GM19455 (cell line): ENCODE measurements at regions not wholly inside any gene's neighbourhood (a gene's known extent, or its start where the extent isn't known, plus 50 kb on each side); places are given as distances from the start of the nearest gene placed in this dataset.

Experiments
- ATAC-seq: cut with Tn5 transposase; IDR thresholded peaks from one replicate; pipeline ENCODE4 v1.9.1; 2021; ENCODE audit not compliant: unreplicated experiment

DNA sequence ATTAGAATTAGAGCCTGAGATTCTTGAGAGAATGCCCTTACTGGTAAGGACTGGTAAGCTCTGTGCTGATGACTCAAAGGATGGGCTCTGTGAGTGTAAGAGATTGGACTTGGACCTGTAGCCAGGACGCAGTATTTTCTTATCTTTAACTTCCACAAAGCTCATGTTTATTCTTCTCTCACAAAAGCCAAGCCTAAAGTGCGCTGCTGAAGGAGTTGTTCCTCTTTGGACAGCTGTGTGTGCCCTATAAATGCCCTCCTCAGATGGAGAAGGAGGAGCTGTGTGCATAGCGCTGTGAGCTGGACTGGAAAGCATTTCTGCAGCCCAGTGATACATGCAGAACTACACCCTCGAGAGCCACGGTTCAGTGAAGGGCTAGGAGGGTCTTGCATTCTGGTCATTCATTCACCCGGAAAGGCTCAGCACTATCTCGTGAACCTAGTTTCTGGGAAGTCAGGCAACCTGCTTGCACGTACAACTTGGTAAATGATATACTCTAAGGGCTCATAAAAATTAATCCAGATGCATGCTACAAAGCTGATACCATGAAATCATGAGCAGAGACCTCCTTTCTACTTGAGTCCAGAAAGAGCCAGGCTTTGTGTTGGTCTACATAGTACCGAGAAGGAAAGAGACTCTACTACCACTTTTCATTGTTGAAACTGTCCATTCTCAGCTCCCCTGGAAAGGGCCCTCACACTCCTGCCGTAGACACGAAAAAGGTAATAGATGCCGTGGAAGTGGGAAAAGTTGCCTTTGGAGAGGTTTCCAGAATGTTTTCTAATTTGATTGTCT lies 103.0 kb upstream of the TBL1XR1 start:
- no peak for ATAC-seq

DNA sequence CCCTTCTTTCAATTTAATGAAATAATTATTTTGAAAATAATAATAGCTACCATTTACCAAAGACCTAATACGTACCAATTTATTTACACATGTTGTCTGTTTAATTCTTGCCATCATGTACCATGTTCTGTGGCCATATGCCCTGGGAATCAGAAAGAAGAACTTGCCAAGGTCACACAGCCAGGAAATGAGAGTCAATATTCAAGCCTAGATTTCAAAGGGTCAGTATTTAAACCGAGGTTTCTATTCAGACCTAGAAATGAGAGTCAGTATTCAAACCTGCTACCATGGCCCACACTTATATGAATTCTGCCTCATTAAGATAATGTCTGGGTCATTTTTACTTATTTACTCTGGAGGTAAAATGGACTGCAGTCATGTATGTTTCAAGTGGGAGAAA lies 103.6 kb upstream of the TBL1XR1 start:
- ATAC-seq: no peak

DNA sequence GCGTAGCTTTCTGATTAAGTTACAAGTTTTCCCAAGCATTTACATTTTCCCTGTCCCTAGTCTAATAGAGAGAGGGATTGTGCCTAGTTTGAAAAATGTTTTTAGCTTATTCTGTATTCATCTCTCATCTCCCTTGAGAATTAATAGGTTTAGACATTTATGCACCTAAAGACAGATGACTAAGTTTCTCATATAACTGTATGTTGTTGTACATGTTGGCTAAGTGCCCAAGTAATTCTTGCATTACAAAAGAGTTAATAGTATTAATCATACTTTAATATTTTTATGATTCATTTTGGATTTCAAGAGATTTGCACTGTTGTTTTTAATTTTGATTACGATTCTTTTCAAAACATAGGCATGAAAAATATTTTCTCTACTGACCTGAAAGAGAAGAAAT lies 109.0 kb upstream of the TBL1XR1 start:
- no peak for ATAC-seq

DNA sequence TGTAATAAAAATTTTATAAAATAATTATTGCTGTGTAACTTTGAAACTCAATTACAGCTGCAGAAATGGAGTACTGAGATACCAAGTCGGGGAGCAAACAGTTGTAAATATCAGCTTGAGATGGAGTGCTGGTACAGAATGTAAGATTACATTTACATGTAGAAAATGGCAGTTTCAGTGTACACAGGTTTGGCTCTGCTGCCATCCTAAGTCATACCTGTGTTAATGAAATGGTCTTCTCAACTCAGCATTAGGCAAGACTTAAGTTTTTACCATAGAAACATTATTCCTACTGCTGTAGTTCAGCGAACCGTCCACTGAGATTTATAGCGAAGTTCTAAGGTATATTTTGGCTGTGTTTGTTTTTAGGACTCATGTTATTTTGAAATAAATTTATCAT lies 110.1 kb upstream of the TBL1XR1 start:
- ATAC-seq: no peak

DNA sequence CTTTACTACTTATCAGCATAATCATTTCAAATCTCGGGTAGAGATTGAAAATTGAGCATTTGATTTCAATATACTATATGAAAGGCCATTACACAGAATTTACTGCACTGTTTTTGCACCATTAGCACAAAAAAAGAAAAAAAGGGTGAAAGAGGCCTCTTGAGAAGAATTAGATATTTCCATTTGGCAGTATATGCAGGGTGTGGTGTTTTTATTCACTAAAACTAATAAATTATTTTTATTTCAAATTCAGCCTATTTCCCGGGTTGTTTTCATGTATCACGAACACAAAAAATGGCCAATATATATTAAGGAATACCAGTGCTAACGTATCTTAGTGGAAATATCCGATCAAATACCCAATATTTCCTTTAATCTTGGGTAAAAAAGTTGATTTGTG lies 110.5 kb upstream of the TBL1XR1 start:
- no peak for ATAC-seq

DNA sequence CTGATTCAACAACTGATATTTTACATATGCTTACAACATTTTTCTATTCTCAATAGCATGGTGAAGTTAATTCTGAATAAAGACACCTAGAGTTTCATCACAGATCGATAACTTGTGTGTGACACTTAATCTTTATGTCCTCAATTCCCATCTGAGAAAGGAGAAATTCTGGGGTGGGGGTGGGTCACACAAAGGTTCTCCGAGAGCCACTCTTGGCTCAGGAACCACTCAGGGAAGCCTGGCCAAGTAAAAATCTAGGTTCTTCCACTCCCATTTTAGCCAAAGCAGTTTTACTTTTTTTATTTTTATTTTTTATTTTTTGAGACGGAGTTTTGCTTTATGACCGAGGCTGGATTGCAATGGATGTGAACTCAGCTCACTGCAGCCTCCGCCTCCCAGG lies 111.0 kb upstream of the TBL1XR1 start:
- ATAC-seq: no peak

DNA sequence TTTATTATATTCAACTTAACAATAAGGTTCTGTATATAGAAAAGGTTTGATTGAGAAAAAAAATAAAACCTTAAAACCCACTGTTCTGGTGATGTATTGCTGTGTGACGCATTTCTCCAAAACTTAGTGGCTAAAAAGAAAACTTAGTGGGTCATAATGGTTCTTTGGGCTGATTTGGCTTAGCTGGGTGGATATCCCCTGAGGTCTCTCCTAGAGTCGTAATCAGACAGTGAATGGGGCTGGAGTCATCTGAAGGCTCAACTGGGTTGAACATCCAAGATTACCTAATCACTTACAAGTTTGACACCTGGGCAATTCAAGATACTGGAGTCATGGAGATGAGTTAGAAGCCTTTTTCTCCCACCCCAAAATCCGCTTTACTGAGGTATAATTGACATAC lies 111.6 kb upstream of the TBL1XR1 start:
- ATAC-seq: no peak

DNA sequence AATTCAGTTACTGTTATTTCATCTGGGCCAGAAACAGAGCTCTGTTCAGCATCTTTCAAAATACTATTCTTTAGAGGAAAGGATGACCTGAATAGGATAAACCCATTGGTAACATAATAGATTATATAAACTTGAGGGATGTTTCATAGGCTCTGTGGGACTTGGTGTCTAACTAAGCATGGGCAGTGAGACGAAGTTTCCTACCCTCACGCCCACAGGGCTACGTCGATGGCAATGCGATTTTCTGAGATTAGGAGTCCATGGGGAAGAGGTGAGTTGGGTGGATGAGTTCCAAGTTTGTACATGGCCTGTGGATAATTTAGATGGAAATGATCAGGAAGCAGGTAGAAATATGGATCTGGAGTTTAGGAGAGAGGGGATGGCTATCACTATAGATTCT lies 115.2 kb upstream of the TBL1XR1 start:
- no peak for ATAC-seq

DNA sequence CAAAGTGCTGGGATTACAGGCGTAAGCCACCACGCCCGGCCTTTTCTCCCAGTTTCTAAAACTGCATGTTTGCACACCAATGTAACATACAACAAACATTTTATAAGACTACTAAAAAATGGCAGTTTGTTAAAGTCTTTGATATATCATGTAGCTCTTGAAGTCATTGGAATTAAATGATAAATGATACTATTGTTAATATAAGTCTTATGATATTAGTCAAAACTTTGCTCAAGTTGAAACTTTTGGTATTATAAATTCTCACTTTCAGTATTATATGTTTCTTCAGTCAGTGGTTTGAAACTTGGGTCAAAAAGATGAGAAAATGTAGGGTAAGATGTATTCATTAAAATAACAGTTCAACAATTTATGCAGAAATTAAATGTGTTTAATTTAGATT lies 117.6 kb upstream of the TBL1XR1 start:
- ATAC-seq: no peak

DNA sequence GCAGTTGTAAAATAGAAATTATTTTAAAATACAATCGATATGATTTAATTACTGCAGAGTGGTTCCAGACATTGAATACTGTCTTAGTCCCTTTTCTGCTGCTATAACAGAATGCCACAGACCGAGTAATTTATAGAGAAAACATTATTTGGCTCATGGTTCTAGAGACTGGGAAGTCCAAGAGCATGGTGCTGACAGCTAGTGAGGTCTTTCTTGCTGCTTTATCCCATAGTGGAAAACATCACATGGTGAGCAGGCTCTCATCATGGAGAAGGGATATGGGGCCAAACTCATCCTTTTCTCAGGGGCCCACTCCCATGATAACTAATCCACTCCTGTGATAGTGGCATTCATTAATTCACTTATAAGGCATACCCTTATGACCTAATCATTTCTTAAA lies 120.0 kb upstream of the TBL1XR1 start:
- no peak for ATAC-seq

DNA sequence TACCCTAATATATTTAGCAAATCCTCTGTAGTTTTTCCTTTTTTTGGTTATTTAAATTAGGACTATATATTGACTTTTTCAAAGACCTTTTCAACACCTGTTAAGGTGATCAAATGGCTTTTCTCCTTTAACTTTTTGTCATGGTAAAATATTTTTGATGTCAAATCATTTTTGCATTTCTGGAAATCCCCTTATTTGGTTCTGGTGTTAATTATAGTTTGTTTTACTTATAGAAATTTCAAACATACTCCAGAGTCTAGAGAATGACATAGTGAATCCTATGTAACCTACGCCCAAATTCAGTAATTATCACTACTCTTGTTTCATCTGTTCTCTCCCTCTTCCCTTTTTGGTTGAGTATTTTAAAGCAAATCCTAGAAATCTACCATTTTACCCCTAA lies 121.3 kb upstream of the TBL1XR1 start:
- no peak for ATAC-seq

DNA sequence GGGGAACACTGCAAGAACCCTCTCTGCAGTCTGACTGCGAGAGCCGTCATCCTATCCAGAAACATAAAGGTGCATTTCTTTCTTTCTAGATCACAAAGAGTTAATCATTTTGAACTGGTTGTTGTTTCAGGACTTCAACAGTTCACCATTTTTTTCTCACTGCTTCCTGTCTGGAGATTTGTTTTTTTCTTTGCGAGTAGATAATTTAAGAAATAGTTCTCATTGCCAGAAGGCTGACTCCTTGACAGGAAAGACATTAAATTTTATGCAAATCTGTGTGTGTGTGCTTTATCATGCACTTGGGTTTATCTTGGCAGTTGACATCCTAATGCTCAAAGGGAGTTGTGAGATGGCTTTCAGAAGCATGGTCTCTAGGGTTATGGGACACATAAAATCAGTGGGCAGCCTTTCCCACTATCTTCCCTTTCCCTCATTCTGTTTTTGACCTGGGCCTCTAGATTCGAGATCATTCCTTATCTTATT lies 123.5 kb upstream of the TBL1XR1 start:
- ATAC-seq: no peak

DNA sequence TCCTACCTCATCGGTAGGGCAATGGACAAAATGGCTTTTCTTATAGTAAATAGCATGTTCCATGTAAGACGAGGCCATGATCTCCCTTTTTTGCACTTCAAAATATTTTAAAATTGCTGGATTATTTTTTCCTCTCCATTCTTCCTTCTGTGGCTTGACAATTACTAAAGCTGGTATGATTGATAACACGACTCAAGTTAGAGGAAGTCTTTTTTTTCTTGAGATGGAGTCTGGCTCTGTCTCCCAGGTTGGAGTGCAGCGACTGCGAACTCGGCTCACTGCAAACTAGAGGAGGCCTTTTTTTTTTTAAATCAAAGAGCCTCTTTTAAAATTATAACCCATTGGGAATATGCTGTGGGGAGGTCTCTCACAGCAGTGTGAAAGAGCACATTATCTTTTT lies 124.5 kb upstream of the TBL1XR1 start:
- no peak for ATAC-seq

DNA sequence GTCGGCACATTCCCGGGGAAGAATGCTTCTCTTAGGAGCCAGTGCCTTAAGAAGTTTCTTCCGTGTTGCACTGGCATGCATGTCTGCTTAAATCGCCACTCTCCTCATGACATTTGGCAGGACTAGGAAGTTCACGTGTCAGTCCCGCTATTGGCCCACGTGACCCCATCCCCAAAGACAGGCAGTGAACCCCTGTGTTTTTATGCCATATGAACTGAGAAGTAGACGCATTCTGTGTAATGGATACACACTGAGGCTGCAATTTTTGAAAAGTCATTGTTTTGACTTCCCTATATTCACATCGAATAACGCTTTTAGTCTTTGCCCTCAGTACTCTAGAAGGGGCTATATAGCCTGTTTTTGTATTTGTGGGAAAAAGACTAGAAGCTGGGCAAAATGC lies 125.6 kb upstream of the TBL1XR1 start:
- no peak for ATAC-seq

DNA sequence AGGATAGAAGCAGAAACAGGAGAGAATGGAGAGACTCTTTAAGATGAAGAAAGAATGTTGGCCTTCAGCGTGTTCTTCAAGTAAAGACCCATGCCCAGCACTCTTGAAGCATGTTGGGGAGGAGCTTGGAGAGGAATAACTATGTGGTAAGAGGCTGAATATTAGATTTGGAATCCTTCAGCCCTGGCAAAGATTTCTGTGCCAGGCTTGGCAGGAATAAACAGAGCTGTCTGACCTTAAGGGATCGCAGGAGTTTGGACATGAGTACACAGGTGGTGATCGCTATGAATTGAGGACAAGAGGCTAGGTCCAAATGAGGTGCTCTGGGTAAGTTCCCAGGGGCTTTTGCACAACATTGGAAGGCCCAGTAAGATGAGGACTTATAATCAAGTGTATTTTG lies 132.6 kb upstream of the TBL1XR1 start:
- ATAC-seq: no peak

DNA sequence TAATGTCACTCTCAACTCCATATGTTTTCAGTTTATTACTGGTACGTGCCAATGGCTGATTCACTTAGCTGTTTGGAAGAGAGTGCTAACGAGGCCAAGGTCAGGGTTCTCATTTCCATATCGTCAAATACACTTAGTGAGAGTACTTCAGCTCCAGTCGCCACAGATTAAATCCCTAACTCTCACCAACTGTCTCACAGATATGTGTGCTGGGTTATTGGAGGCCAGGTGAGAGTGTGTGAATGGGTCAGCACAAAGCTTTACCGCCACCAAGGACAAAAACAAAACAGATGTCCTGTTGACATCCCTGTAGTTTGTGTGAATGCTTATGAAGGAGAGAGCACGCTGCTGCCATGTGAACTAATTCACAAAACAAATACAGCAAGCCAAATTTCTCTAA lies 133.5 kb upstream of the TBL1XR1 start:
- no peak for ATAC-seq

DNA sequence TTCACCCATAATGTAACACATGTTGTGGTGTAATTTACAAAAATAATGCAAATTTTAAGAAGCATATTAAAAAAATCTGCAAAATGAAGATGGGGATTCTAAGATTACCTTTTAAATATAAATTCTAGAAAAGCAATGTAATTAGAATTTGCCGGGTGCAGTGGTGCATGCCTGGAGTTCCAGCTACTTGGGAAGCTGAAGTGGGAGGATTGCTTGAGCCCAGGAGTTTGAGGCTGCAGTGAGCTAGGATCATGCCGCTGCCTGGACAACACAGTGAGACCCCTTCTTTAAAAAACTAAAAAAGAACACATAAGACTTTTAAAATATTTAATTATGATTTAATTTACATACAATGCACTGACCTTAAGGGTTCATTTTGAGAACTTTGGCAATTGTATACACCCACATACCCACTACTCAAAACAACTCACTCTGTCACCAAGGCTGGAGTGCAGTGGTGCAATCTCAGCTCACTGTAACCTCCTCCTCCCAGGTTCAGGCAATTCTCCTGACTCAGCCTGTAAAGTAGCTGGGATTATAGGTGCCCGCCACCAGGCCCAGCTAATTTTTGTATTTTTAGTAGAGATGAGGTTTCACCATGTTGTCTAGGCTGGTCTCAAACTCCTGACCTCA lies 134.0 kb upstream of the TBL1XR1 start:
- ATAC-seq: no peak

DNA sequence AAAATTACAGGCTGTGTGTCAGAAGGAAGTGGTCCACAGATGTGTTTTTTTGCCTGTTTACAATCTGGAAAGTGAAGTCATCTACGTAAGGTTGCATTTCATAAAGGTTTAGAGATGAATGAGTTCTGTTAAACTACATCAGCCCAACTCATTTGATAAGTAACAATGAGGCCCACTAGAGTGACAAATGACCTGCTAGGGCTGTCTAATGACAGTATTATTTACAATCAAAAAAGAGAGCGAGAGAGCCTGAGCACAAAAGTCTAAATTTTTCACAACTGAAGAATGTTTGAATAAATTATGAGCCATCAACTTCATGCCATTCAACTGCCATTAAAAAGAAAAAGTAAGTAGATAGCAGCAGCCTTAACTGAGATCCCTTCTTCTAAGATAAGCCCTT lies 135.7 kb upstream of the TBL1XR1 start:
- ATAC-seq: no peak

DNA sequence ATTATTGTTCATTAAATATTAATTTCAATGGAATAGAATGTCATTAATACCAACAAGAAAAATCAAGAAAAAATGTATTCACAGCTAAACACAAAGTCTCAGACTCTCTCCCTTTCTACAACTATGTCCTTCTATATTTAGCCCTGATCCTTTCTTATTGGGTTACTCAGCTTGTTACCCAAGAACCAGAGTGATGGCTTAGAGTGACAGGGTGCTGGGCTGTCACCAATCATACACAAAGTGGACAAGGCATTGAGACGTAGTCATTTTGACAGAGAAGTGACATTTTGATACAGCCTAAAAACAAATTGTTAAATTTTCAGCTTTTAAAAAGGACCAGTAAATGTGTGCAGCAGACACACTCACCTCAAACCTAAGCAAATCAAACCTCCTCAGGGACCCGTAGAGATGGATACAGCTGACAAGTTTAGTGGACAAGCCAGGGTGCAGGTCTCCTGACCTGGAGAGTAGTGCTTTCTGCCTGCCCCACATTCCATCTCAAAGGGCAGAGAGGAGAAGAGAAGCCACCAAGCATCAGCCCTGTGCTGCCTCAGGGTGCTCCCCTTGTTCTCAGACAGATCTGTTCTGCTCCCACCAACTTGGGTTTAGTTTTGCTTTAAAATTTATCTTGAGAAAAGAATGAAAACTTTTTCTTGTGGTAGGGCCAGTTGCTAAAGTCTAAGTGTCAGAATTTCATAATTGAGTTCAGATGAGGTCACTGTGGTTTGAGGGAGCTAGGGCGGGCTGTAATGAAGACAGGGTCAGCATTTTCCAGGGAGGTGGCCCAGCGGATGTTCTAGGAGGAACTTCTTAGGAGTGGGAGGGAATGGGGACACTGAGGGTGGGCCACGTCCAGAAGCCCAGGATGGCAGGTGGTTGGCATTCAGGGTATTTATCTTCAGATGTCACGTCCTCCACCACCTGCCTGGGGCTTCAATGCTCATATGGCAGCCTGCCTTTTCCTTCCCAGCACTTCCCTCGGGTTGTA lies 136.5 kb upstream of the TBL1XR1 start:
- no peak for ATAC-seq

DNA sequence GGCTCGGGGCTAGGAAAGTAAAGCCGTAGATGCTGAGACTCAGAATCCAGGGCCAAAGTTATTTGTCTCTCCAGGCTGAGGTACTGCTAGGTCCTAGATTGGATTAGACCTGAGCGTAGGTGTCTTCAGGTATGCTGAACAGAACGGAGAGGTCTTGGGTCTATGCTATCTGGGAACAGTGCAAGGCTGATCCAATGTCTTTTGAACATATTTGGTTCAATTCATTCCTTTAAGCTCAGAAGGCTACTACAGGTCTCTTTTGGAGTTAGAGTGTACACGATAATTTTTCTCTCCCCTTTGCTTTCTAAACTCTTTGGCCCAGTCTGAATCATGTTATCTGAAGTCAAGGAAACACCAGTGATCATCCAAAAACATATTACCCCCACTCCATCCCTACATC lies 137.5 kb upstream of the TBL1XR1 start:
- no peak for ATAC-seq

DNA sequence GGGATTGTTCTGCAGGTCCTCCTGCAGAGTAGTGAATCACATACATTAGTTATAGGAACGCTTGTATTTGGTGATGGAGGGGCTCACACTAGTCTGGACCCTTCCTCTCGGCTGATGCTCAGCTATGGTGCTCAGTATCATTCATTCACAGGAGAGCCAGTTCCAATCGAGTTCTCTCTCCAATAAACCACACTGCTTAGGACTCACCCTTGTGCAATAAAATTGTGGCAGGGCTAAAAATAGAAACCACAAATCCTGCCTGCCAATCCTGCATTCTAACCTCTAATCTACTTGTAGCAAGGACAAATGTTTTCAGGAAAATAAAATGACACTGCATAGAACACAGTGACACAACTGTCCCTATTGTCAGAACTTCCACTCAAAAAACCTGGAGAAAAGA lies 138.4 kb upstream of the TBL1XR1 start:
- no peak for ATAC-seq
